NCI-H2081 (cell line): ENCODE measurements at regions not wholly inside any gene's neighbourhood (a gene's known extent, or its start where the extent isn't known, plus 50 kb on each side); places are given as distances from the start of the nearest gene placed in this dataset.

Experiments used
- DNase-seq, 2 experiments: peaks; one replicate each; lab custom pipeline; 2025; lab: John Stamatoyannopoulos, UW

DNA sequence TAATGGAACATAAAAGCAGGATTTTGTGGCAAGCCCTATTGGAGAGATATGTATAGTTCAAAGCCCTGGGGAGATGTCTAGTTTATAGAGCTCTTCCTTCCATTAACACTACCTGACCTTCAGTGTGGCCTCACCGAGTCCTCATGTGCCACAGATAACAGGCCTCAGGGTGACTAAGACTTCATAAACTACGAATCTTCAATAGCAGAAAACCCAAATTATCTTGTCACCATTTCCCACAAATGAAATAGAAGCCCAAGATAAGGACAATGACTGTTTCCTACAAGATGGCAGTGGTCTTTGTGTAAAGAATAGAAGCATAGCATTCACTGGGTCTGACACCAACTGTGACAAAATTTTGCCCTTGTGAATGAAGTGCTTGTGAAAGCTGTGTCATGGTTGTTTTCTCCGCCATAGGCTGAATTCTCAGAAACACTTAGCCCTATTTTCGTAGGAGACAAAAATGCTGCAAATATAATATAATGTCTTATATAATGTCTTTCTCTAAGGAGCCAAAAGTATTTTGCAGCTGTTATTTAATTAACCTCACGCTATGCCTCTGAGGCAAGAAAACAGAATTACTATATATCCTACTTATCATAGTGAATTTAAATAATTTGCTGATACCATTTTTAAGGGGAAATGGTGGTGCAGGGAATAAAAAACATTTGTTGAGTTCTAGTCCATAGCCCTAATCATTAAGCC lies 136.7 kb upstream of the CWC22 start:
- DNase-seq, result no peak

DNA sequence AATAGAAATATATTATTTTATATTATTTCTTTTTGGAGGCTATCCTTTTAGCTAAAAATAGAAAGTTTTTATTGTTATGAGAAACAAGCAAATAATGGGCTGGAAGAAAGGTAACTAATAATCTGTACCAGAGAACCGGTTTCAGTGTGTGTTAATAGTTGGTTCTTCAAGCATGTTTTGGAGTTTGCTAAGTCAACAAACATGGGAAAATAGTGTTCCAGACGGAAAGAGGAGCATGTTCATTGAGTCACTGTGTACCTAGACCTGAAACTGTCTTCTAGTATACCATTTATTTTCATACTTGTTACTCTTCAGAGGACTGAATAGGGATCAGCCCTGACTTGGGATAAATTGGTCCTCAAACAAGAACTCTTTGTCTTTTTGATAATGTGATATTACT lies 134.5 kb upstream of the CWC22 start:
- no peak for DNase-seq

DNA sequence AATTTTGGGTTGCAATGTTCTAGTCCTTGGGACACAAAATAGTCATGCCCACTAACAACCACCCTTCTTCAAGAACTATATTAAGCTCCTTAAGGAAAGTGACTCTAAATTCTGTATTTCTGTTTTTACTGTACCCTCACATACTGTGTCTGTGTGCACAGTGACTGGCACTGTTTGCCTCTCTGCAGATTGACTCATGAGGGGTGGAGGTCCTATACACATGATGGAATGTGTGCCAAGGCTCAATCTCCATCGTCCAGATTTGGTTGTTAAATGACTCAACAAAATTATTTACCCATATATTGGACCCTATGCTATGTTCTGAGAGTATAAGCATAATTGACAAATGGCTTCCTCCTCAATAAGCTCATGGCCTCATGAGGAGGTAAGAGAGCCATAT lies 126.6 kb upstream of the CWC22 start:
- no peak for DNase-seq

DNA sequence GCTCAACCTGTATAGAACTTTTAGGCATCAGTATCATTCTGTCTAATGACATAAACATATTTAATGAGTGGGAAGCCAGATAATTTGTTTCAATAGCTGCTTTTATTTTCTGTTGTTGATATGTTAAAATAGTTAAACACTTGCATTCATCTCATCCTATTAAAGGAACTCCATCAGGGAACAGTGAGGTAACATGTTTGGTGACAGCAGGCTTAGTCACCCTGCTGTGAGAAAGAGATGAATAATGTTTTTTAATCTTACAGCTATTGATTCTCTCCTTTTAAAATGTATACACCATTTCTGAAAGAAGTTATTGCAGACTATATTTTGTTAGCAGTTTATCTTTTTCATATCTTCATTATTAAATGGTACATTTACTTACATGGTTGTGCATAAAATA lies 123.3 kb upstream of the CWC22 start:
- no peak for DNase-seq

DNA sequence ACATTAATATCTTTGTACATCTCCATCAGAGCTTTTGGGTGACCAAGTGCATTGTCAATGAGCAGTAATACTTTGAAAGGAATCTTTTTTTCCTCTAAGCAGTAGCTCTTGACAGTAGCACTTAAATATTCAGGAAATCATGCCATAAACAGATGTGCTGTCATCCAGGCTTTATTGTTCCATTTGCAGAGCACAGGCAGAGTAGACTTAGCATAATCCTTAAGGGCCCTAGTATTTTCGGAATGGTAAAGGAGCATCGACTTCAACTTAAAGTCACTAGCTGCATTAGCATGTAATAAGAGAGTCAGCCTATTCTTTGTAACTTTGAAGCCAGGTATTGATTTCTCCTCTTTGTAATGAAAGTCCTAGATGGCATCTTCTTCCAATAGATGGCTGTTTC lies 121.8 kb upstream of the CWC22 start:
- DNase-seq, result no peak

DNA sequence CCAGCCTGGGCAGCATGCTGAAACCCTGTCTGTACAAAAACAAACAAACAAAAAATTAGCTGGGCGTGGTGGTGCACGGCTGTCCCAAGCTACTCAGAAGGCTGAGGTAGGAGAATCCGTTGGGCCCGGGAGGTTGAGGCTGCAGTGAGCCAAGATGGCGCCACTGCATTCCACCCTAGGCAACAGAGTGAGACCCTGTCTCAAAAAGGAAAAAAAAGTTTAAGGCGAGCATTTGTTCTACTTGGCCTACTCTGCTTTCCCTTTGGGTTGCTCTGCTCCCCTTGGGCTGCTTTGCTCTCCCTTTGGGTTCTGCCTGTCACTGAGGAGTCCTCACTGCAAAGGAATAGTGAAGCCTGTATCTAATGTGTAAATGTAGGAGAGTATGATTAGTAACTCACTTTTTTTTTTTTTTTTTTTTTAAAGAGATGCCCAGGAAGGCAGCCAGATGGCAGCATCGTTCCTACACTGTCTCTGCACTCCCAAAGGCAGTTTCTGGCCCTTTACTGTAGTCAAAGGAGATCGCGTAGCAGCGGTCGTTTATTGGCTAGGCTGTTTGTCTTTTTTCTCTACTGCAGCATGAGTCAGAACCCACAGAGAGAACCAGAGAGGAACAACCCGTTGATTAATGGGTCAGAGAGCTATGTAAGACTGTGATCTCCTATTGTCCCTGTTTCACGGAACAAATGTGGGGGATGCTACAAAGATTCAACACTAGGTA lies 118.3 kb upstream of the CWC22 start:
- peak; percentile 72 to 88 for DNase-seq

DNA sequence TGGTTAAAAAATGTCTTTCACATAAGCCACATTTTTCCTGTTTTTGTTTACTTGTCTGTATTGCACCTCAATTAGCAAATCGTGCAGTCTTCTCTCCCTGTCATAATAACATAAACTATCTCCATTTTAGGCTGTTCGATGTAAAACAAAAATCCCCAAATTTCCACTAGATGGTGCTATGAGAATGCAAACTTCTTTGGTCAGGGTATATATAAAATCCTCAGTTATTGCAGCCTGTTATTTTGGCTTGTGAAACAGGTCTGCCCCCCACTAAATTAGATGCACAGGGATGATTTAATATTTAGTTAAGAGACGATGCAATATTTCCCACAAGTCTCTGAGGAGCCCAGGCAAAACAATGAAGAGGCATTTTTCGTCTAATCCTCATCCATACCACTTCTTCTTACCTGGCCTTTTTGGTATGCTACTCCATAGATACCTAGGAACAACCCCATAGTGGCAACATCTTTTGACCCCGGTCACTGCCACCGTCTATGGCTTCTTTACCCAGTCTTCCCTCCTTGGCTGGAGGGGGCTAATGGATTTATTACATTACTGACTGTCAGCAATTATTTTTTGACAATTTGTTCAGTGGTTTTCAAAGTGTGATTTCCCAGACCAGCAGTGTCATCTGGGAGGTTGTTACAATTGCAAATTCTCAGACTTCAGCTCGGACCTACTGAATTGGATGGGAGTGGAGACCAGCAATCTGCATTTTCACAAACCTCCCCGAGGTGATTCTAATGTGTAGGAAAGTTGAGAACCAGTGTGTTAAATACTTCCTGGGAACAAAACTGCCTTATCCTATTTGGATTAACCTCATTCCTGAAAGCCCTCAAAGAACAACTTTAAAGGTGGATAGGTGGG lies 117.4 kb upstream of the CWC22 start:
- DNase-seq, result peak; percentile 53 to 68

DNA sequence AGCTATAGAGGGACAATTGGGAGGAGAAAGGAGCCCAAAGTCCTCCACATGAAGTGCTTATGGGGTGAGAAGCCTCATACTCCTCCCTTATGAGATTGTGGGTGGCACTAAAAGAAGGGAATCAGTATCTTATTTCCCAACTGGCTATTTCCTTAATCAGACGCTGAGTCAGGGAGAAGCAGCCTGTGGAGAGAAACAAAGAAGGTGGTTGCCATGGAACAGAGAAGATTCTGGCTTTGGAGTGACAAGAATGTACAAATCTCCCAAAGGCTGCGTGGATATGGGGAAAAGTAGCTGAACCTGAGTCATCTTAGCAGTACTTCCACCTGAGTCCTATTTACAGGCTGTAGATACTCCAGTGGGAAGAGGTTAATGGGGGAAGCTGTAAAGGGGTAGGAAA lies 115.8 kb upstream of the CWC22 start:
- no peak for DNase-seq

DNA sequence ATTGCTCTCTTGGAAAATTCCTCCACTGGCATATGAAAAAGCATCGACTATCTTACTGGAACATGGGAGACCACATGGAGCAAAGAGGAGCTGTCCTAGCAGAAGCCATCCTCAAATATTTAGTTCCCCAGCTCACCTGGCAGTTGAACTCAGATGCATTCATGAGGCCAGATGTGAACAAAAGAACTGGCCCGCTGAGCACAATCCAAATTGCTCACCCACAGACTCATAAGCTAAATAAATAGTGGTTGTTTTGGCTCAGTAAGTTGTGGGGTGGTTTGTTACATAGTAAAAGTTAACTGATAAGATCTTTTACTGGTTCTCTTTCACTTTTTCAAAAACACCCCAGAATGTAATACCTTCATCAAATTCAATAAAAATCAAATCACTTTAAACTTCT lies 108.6 kb upstream of the CWC22 start:
- DNase-seq, result no peak

DNA sequence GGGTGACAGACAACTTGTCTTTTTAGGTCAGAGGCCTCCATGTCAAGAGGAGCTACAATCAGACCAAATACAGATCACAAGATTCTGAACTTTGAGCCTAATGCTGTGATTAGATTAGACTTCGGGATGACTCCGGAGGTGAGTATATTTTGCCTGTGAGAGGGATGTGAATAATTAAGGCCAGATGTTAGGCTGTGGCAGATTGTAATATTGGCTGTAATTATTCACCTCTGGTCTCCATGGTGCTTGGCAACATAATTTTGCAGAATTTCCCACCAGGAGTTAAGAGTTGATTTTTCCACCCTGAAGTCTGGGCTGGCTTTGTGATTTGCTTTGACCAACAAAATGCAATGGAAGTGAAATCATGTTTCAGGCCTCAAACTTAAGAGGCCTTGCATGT lies 108.2 kb upstream of the CWC22 start:
- no peak for DNase-seq

DNA sequence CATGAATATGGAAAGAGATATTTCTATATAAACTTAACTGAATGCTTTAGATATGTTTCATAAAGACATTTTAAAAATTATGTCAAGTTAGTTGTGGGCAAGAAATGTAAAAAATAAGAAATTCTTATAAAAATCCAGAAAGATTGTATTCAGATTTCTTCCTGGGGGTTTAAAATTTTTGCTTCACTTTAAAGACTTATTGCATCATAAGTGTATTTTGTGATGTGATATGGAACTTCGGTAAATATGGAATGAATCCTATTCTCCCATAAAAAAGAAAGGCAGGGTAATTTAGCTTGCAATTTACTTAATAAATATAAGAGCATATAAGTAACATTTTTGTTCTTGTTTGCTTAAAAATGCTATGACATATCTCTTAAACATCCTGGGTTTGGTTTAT lies 104.8 kb upstream of the CWC22 start:
- DNase-seq, result no peak

DNA sequence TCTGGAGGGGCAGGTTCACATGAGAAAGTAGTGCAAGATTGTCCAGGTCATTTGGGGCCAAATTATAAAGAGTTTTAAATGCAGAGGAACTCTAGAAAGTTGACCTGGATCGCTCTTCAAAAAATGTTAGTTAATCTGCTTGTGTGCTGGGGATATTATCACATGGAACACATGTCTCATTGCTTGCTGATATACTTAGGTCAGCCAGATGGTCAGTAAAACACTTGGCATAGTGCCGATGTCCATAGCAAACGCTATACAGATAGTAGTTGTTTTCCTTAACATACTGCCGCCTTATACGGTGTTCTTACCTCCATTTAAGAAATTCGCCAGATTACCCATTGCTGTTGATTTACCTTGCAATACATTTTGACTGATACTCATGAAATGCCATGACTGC lies 103.4 kb upstream of the CWC22 start:
- no peak for DNase-seq

DNA sequence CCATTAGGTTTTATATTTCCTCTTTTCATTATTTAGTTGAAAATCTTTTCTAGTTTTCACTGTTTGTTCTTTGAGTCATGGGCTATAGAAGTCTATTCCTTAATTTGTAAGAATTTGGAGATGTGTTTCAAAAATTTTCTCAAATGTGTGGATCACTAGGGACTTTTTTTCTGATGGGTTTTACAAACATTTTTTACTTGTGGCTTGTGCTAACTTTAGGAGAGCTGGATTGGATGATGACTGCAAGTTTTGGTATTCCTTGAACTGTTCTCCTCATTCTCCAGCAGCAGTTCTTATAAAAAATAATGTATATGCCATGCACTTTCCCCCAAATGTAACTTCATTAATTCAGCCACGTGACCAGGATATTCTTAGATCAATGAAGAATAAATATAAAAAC lies 94.7 kb upstream of the CWC22 start:
- DNase-seq, result no peak

DNA sequence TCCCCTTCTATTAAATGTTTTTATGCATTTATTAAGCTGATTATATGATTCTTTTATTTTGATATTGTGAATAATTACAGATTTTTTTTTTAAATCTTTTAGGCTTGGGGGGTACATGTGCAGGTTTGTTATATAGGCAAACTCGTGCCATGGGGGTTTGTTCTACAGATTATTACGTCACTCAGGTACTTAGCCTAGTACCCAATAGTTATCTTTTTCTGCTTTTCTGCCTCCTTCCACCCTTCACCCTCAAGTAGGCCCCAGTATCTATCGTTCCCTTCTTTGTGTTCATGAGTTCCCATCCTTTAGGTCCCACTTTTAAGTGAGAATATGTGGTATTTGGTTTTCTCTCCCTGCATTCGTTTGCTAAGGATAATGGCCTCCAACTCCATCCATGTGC lies 92.2 kb upstream of the CWC22 start:
- DNase-seq, result no peak

DNA sequence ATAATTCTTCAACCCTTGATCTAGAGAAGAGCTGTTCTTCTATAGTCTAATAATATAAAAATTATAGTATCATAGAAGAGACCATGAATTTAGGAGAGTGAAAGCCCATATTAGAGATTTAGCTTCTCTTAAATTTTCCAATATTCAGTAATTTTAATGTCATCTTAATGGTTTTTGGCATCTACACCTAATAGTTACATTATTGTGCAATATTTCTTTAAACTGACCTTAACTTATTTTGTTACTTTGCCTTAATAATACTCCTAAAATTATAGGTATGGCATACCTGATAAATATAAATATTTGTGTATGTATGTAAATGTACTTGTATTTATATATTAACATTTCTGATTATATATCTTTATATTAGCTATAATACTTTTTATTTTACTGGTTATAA lies 78.0 kb upstream of the CWC22 start:
- no peak for DNase-seq

DNA sequence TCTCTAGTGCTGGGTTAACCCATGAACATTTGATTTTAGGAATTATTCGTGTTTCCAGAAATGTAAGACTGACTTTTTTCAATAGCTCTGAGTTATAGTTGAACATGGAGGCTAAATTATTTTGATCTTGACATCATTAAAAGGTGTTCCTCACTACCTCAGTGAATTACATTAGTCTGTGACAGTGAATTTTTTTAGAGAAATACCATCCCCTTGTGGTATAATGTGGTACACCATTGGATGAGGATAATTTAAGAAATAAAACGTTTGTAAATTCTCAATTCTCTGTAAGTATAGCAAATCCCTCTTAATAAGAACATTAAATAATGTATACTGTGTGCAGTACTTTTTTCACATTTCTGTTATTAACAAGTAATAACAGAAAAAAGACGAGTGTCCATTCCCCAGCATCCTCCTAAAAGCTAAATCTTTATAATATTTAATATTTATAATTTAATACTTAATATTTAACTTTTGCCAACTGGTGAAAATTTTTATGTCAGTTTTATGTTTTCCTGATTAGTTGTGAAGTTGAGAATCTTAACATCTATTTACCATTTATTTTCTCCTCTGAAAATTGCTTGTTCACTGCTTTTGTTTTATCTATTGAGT lies 70.3 kb upstream of the CWC22 start:
- DNase-seq, result peak; percentile 3 to 48

DNA sequence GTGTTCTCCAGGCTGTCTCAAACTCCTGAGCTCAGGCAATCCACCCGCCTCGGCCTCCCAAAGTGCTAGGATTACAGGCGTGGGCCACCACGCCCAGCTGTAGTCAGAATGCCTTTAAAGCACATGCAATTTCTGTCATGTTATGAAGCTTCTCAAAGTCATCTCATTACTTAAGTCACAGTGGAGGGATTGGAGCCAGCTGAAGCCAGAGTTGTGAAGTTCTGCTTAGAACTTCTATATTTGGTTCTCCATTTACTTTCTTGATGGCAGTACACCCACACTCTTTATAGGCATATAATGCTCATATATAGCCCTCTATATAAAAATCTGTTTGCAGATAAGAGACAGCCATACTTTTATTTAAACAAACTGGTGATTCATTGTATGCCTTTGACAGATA lies 68.8 kb upstream of the CWC22 start:
- DNase-seq, result no peak

DNA sequence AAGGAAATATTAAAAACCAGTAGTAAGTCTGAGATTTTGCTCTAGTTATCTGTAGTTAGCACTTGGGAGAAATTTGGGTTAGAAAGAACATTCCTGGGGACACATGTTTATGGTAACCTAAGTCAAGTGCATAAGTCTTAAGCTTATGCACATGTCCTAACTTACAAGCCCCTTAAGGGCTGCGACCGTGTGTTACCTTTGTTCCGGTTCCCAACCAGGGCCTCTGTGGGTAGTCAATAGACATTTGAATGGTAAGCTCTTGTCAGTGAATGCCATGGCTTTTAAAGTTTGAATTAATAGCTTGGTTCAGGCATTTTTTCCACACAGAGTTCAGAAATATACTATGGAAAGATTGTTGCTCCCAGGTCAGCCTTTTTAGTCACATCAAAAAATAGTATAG lies 64.7 kb upstream of the CWC22 start:
- DNase-seq, result no peak

DNA sequence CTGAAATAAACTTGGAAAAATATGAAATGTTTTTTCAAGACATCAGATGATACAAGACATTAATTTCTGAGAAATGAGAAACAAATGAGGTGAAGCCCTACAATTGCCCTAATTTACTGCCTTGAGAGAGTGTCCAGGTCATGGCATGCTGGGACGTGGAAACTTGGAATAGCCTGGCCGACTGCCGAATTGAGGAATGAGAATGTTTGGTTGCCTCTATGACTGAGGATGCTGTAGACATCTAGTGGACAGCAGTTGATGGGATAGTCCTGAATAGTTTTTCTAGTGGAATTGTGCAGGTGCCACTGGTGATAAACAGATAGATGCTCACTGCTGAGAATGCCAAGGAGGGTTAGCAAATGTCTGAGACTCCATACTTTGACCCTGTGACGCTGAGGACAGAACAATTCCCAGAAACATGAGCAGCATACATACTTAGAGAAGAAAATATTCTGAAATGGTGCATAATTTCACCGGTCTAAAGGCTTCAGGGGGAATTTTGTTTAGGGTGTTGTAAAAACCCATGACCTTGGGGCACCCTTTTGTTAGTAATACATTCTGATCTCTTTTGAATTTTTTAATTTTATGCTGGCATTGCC lies 56.5 kb upstream of the CWC22 start:
- no peak for DNase-seq

DNA sequence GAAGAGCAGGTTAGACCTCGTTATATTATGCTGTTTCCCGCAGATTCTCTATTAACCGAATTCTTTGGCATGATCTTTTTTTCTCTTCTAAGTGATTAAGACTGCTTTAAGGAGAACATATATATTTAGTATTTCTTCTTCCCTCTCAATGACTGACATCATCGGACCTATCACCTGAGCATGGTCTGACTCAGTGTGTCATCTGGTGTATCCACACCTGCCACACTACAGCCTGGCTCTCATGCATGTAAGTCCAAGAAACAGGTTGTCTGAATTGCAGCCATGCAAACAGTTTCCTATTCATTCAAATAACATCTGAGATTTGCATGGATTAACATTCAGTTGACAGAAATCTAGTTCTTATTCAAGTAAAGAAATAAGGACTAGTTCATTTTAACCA lies 55.1 kb upstream of the CWC22 start:
- DNase-seq, result no peak

DNA sequence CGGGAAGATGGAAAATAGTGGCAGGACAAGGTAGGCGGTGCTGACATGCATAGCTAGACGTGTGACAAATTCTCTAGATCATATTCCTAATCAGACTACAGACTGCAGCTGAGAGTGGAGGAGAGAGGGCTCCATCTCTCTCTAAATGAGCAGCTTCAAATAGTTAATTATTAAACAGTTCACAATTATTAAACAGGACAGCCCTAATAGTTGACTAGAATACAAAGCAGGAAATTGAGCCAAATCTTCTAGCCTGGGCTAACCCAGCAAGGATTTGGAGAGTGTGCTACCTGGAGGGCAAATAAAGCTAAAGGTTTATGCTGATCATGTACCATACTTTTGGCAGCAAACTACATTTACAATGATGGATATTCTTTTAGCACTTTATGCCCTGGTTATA lies 54.4 kb upstream of the CWC22 start:
- DNase-seq, result no peak

DNA sequence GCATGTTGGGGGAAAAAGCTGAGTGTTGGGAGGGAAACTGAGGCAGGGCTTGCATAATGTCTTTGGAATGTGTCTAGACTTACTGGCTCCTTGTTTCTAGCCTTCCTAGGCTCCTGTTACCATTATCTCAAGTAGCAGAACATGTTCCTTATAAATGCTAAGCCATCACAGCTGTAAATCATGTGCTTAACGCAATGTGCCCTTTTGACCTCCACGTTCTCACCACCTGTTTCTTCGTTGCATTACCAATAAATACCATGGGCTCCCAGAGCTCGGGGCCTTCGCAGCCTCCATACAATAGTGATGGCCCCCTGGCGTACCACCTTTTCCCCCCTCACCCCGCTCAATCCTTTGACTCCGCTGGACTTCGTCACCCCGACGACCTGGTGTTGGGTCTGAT lies 54.0 kb upstream of the CWC22 start:
- no peak for DNase-seq
